ENCODE measurements at regions not wholly inside any gene's neighbourhood (a gene's known extent, or its start where the extent isn't known, plus 50 kb on each side); places are given as distances from the start of the nearest gene placed in this dataset.

DNA sequence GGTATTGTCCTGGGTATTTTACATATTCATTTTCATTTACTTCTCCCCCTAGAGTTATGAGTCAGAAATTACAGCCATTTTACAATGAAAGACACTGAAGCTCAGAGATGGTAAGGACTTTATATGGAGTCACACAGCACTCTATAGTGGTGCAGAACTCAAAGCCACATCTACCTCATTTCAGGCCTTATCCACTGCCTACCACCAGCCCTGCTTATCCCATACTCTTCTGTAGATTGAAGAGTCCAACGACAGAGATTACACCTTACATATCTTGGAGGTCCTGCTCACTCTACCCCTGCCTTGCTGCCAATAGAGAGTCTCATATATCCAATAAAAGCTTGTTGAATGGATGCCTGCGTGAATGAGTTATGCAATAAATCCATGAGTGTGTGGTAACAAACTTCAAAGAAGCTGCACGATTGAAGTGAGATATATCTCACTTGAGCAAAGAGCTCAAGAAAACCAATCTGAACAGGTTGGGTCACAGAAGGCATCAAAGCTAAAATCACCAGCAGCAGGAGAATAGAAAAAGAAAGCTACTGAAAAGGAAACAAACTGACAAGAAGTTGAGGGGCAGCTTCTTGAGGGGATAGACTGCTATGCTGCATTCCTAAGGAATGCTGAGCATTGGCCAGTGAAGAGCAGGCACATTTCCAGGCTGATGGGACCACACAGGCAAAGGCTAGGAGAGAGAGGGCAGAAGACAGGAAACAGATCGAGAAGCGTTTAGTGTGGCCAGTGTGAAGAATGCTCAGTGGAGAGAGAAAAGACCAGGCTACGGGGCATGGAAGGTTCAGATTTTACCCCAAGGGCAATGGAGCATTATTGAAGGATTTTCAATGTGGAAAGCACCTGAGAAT lies 585.6 kb downstream of the DHX35 start:
- H3K9me3 Mint-ChIP-seq = no peaks in the 10 kb centered on the region
- H3K4me3 ChIP-seq (ENCODE audit: low read length) = no peak overlapping the region
- TF ChIP-seq, protein P1, sequence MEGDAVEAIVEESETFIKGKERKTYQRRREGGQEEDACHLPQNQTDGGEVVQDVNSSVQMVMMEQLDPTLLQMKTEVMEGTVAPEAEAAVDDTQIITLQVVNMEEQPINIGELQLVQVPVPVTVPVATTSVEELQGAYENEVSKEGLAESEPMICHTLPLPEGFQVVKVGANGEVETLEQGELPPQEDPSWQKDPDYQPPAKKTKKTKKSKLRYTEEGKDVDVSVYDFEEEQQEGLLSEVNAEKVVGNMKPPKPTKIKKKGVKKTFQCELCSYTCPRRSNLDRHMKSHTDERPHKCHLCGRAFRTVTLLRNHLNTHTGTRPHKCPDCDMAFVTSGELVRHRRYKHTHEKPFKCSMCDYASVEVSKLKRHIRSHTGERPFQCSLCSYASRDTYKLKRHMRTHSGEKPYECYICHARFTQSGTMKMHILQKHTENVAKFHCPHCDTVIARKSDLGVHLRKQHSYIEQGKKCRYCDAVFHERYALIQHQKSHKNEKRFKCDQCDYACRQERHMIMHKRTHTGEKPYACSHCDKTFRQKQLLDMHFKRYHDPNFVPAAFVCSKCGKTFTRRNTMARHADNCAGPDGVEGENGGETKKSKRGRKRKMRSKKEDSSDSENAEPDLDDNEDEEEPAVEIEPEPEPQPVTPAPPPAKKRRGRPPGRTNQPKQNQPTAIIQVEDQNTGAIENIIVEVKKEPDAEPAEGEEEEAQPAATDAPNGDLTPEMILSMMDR (IDR thresholded peaks at IDR 0.05) = no peak
- H3K27ac ChIP-seq (ENCODE audit: low read depth in 1 of 2, low read length in 2 of 2) = no peak overlapping the region
- no peak overlapping the region for H3K4me3 Mint-ChIP-seq
- ChIA-PET CTCF (no interaction called here), POLR2A (no interaction called here)
- peaks cover 13% of the 10 kb centered on the region for H3K27me3 Mint-ChIP-seq
- H3K27me3 ChIP-seq (ENCODE audit: control insufficient read depth in 1 of 2, insufficient read depth in 2 of 2, low read length in 2 of 2) = no peaks in the 10 kb centered on the region
- no peaks in the 10 kb centered on the region for H3K4me1 ChIP-seq (ENCODE audit: insufficient read depth, low read length)
- ATAC-seq (ENCODE audit: poor library complexity) (no peak), DNase-seq (no peak)
- H3K36me3 Mint-ChIP-seq (ENCODE audit: low read depth) = no peaks in the 10 kb centered on the region
- H3K9me3 ChIP-seq (ENCODE audit: control insufficient read depth in 1 of 2, insufficient read depth in 1 of 2, low read length in 2 of 2) = no peaks in the 10 kb centered on the region
- H3K36me3 ChIP-seq (ENCODE audit: insufficient read depth, low read length) = no peaks in the 10 kb centered on the region
- H3K4me1 Mint-ChIP-seq (ENCODE audit: low read depth) = no peaks in the 10 kb centered on the region
- no peak overlapping the region for H3K27ac Mint-ChIP-seq
- intact Hi-C loops (cut with DNase I, micrococcal nuclease) = no loop called here

DNA sequence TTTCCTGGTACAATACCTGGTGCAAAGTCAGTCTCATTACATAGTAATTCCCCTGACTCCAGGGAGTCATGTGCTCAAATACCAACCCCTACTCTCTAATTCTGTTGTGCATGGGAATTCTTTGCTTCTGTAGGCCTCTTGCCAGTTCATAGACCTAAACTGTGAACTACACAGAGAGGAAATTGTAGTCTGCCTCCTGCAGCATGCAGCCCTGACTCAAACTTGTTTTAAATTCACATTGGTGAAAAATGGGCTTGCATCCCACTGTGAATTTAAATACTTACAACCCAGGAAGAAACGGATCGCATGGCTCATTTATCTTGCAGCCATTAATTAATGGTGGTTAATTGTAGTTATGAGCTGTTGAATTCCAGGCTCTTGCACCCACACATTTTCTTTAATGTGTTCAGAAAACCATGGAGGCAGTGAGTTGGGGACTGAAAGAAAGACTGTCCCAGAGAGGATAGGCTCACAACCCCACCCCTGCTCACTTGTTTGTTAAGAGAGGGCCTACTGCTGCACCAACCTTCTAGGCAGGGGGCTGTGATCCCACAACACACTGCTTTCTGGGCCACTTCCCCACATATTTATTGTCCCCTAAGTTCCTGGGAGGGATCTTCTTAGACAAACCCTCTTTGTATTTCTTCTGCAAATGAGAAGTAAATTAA lies 579.1 kb downstream of the DHX35 start:
- CTCF ChIA-PET = interaction anchor here (0.7 kb wide), 1 partner anchor 9 kb away, joined by 3 read pairs; no protein-coding TSS in a partner anchor
- POLR2A ChIA-PET = no interaction called here
- Mint-ChIP-seq H3K9me3 (no peaks in the 10 kb centered on the region), H3K36me3 (ENCODE audit: low read depth) (no peaks in the 10 kb centered on the region), H3K4me1 (ENCODE audit: low read depth) (no peaks in the 10 kb centered on the region), H3K4me3 (no peak overlapping the region), H3K27ac (no peak overlapping the region), H3K27me3 (no peaks in the 10 kb centered on the region)
- TF ChIP-seq, protein P1 (IDR thresholded peaks at IDR 0.05) = no peak
- Histone ChIP-seq H3K4me1 (ENCODE audit: insufficient read depth, low read length) (no peaks in the 10 kb centered on the region), H3K27me3 (ENCODE audit: control insufficient read depth in 1 of 2, insufficient read depth in 2 of 2, low read length in 2 of 2) (no peaks in the 10 kb centered on the region), H3K4me3 (ENCODE audit: low read length) (no peak overlapping the region), H3K9me3 (ENCODE audit: control insufficient read depth in 1 of 2, insufficient read depth in 1 of 2, low read length in 2 of 2) (no peaks in the 10 kb centered on the region), H3K27ac (ENCODE audit: low read depth in 1 of 2, low read length in 2 of 2) (no peak overlapping the region), H3K36me3 (ENCODE audit: insufficient read depth, low read length) (no peaks in the 10 kb centered on the region)
- DNase-seq (no peak), ATAC-seq (ENCODE audit: poor library complexity) (no peak)
- intact Hi-C loops (cut with DNase I, micrococcal nuclease) = no loop called here

DNA sequence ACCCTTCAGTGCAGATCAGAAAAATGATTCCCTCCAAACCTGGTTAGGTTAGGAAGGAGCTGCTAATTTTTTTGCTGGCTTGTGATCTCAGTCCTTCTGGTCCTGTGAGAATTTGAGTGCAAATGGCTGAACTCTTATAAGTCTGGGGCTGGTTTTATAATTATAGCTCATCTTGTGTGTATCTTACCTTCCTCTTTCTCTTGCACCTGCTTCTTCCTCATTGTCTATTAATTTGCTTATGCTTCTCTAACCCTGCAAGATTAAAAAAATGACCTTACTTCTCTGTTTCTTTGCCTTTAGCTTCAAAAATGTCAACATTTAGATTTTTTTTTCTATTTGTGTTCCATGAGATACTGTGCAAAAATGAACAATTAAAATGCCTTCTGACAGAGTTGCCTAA lies 576.2 kb downstream of the DHX35 start:
- intact Hi-C loops (cut with DNase I, micrococcal nuclease) = no loop called here
- CTCF ChIA-PET = no interaction called here
- Mint-ChIP-seq H3K27me3 (no peaks in the 10 kb centered on the region), H3K36me3 (ENCODE audit: low read depth) (no peaks in the 10 kb centered on the region), H3K4me3 (no peak overlapping the region), H3K4me1 (ENCODE audit: low read depth) (no peaks in the 10 kb centered on the region), H3K27ac (no peak overlapping the region), H3K9me3 (peaks cover 2% of the 10 kb centered on the region)
- no peaks in the 10 kb centered on the region for H3K27me3 ChIP-seq (ENCODE audit: control insufficient read depth in 1 of 2, insufficient read depth in 2 of 2, low read length in 2 of 2)
- TF ChIP-seq, protein P1 (IDR thresholded peaks at IDR 0.05) = no peak
- no peak for ATAC-seq (ENCODE audit: poor library complexity)
- no peaks in the 10 kb centered on the region for H3K4me1 ChIP-seq (ENCODE audit: insufficient read depth, low read length)
- H3K27ac ChIP-seq (ENCODE audit: low read depth in 1 of 2, low read length in 2 of 2) = no peak overlapping the region
- H3K36me3 ChIP-seq (ENCODE audit: insufficient read depth, low read length) = no peaks in the 10 kb centered on the region
- H3K4me3 ChIP-seq (ENCODE audit: low read length) = no peak overlapping the region
- H3K9me3 ChIP-seq (ENCODE audit: control insufficient read depth in 1 of 2, insufficient read depth in 1 of 2, low read length in 2 of 2) = peaks cover 0 to 5% of the 10 kb centered on the region in 2 experiments
- POLR2A ChIA-PET = no interaction called here
- no peak for DNase-seq
